Fibroblast of mammary gland (primary cell): ENCODE measurements at regions not wholly inside any gene's neighbourhood (a gene's known extent, or its start where the extent isn't known, plus 50 kb on each side); places are given as distances from the start of the nearest gene placed in this dataset.

Source experiments
- DNase-seq: peaks from one replicate; pipeline ENCODE4 v3.0.0-alpha.2; 2010; ENCODE audit warnings: low read depth
- H3K4me3 ChIP-seq: 2 replicates; pipeline ENCODE4 v1.5.1; 2011; ENCODE audit warnings: low read depth, mild to moderate bottlenecking, low read length, moderate library complexity; ENCODE audit not compliant: control insufficient read depth
- CTCF ChIP-seq: conservative IDR thresholded peaks from 2 replicates; pipeline ENCODE4 v1.5.1; 2011; ENCODE audit warnings: low read depth, low read length, inconsistent platforms; ENCODE audit not compliant: control insufficient read depth, insufficient read depth

DNA sequence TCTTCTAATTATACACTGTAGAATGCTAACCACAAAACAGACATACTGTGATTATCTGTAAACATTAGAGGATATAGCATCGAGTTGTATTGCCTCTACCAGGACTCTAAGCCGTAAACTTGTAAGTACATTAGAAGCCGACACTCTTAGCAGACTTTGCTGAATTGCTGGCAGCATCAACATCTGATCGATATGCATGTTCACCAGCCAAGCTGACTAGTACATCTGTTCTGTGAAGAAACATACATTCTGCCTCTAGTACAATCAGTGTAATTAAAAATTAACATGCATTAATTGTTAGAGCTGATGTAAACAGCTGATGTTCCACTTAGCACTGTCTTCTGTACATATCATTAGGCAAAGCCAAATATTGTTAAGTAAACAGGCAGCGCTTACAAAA lies 502.2 kb downstream of the NR4A2 start:
- no peak overlapping the region for H3K4me3 ChIP-seq
- TF ChIP-seq CTCF, result no peak
- no peak for DNase-seq

DNA sequence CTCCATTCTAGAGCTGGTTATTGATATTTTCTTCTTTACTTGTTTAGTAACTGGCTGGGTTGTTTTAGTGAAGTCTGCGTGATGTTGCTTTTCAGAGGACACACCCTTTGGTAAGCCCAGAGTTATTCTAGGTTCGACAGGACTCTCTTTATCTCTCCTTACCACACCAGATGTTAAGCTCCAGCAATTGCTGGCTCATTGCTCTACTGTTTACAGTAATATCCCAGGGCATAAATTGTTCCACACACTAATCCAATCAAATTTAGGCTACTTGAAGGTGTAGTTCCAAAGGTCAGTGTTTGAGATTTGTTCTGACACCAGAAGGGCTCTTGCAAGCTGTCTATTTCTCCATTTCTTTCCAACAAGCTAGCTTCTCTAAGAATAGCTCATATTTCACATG lies 506.6 kb downstream of the NR4A2 start:
- no peak overlapping the region for H3K4me3 ChIP-seq
- no peak for TF ChIP-seq CTCF
- DNase-seq, result no peak

DNA sequence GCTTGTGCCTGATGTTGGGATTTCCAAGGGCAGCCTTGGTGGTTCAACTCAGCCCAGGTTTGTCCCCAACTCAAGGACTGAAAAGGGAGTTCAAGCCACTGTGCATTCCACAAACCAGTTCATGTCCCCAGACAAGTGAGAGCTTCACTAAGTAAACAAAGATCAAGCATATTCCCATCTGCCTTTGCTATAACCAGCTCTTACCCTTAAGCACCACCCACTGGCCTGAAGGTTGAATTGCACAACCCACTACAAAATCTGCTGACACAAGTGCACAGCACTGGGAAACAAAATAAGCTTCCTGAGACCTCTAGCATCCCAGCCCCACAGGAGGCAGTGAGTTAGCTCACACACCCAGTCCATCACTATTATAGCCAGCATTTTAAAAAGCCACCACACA lies 516.7 kb downstream of the NR4A2 start:
- peak; percentile 20 for TF ChIP-seq CTCF
- DNase-seq, result peak; percentile 13

GRCh38 chr2:155815275-155815674 lies 517.2 kb downstream of the NR4A2 start:
- no peak overlapping the region for H3K4me3 ChIP-seq
- TF ChIP-seq CTCF, result no peak
- DNase-seq, result no peak

More for the DNA sequence above, 516.7 kb downstream of the NR4A2 start:
- no peak overlapping the region for H3K4me3 ChIP-seq

GRCh38 chr2:155810411-155810810 lies 522.1 kb downstream of the NR4A2 start:
- no peak overlapping the region for H3K4me3 ChIP-seq
- no peak for DNase-seq
- no peak for TF ChIP-seq CTCF

- DNase-seq, result no peak
- TF ChIP-seq CTCF, result no peak
- no peak overlapping the region for H3K4me3 ChIP-seq
These were observed 529.6 kb downstream of the NR4A2 start for GRCh38 chr2:155802888-155803287.

DNA sequence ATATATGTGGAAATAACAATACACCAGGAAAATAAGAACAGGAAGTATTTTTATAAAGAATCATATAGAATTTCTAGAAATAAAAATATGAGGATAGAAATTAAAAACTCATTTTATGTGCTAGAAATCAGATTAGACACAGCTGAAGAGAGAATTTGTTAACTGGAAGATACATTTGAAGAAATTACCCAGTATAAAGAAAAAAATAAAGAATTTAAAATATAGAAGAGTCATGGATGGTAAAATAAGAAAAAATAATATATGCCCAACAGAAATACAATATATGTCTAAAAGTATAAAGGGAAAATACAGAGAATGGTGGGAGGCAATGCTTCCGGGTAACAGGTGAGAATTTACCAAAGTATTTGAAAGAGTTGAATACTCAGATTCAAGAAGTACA lies 539.9 kb downstream of the NR4A2 start:
- no peak for DNase-seq
- TF ChIP-seq CTCF, result no peak
- H3K4me3 ChIP-seq, result no peak overlapping the region
